Fibroblast of lung (primary cell): ENCODE measurements at regions not wholly inside any gene's neighbourhood (a gene's known extent, or its start where the extent isn't known, plus 50 kb on each side); places are given as distances from the start of the nearest gene placed in this dataset.

Experiments
- DNase-seq, 2 donors: peaks; one replicate each; pipeline versions ENCODE4 v3.0.0 to v3.0.0-alpha.2; 2010; ENCODE audit warnings: low read depth in 2 of 2
- H2AFZ ChIP-seq: 2 replicates; pipeline ENCODE4 v1.5.1; 2012; ENCODE audit warnings: low read length, control low read depth, inconsistent platforms
- H3K27ac ChIP-seq: 2 replicates; pipeline ENCODE4 v1.5.1; 2011; ENCODE audit warnings: low read length, control low read depth; ENCODE audit not compliant: insufficient read depth
- H3K27me3 ChIP-seq: 2 replicates; pipeline ENCODE4 v1.5.1; 2011; ENCODE audit warnings: mild to moderate bottlenecking, low read length; ENCODE audit not compliant: control insufficient read depth, insufficient read depth
- H3K36me3 ChIP-seq: 2 replicates; pipeline ENCODE4 v1.5.1; 2011; ENCODE audit warnings: low read length; ENCODE audit not compliant: control insufficient read depth, insufficient read depth
- H3K4me1 ChIP-seq: 2 replicates; pipeline ENCODE4 v1.5.1; 2011; ENCODE audit warnings: low read length; ENCODE audit not compliant: control insufficient read depth, insufficient read depth; ENCODE audit errors: extremely low read depth
- H3K4me2 ChIP-seq: 2 replicates; pipeline ENCODE4 v1.5.1; 2011; ENCODE audit warnings: low read length, control low read depth; ENCODE audit not compliant: insufficient read depth; ENCODE audit errors: extremely low read depth
- H3K4me3 ChIP-seq, 4 experiments: fragments of 200-600 bp in 1 of 4; sonication (generic) in 1 of 4; replicated peaks in 1 of 4; 2 replicates each; pipeline ENCODE4 v1.5.1; 2011 to 2016; ENCODE audit warnings: low read length in 4 of 4, low read depth in 3 of 4, mild to moderate bottlenecking in 3 of 4, control low read depth in 2 of 4, inconsistent platforms in 1 of 4, mixed read lengths in 1 of 4; ENCODE audit not compliant: insufficient read depth in 1 of 4; ENCODE audit errors: control extremely low read depth in 1 of 4
- H3K79me2 ChIP-seq: 2 replicates; pipeline ENCODE4 v1.5.1; 2012; ENCODE audit warnings: mild to moderate bottlenecking, low read length, inconsistent platforms; ENCODE audit not compliant: control insufficient read depth, insufficient read depth
- H3K9ac ChIP-seq: 2 replicates; pipeline ENCODE4 v1.5.1; 2011; ENCODE audit warnings: mild to moderate bottlenecking, low read length, control low read depth; ENCODE audit not compliant: insufficient read depth
- H3K9me3 ChIP-seq: 2 replicates; pipeline ENCODE4 v1.5.1; 2012; ENCODE audit warnings: low read depth, low read length; ENCODE audit not compliant: control insufficient read depth, insufficient read depth
- H4K20me1 ChIP-seq: 2 replicates; pipeline ENCODE4 v1.5.1; 2011; ENCODE audit warnings: low read length; ENCODE audit not compliant: control insufficient read depth, insufficient read depth; ENCODE audit errors: extremely low read depth
- CTCF ChIP-seq, 2 donors: IDR thresholded peaks in 1 of 2; conservative IDR thresholded peaks in 1 of 2; 1 replicate in 1 of 2; 2 replicates in 1 of 2; pipeline ENCODE4 v1.5.1; 2011 to 2012; ENCODE audit warnings: low read length in 2 of 2, control low read depth in 1 of 2, inconsistent platforms in 1 of 2, low read depth in 1 of 2, mild to moderate bottlenecking in 1 of 2
- EZH2 ChIP-seq: IDR thresholded peaks from 2 replicates; pipeline ENCODE4 v1.5.1; 2012; ENCODE audit warnings: low read length, control low read depth, mild to moderate bottlenecking; ENCODE audit errors: missing control alignments

DNA sequence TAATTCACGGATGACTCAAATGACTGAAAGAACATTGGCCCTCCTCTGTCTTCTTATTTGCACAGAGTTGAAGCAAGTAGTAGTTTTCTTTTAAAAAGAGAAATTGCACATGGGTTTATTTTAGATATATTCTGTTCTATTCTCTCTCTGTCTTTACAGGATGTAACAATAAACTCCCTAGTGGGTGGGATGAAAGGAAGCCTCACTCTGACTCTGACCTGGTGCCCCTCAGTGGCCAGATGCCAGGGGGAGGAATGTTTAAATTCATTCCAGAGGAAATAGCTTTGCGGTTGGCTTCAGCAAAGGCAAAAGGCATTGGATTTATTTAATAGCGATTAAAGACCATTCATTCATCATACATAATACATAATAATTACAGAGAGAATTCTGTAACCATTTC, 156.4 kb upstream of the MTPN start:
- H3K79me2 ChIP-seq: no peaks in the 10 kb centered on the region
- no peak overlapping the region for H3K9ac ChIP-seq
- H3K36me3 ChIP-seq: no peaks in the 10 kb centered on the region
- no peak overlapping the region for H3K27ac ChIP-seq
- no peak overlapping the region for H3K4me2 ChIP-seq
- TF ChIP-seq CTCF (conservative IDR thresholded peaks at IDR 0.05 in 1 of 2, IDR thresholded peaks at IDR 0.05 in 1 of 2; ENCODE audit: low read depth in 1 of 2, low read length in 2 of 2): no peak
- TF ChIP-seq EZH2: no peak
- H3K4me3 ChIP-seq: no peak overlapping the region
- no peaks in the 10 kb centered on the region for H3K9me3 ChIP-seq
- no peaks in the 10 kb centered on the region for H4K20me1 ChIP-seq
- H3K4me1 ChIP-seq: peaks cover 3% of the 10 kb centered on the region
- no peaks in the 10 kb centered on the region for H3K27me3 ChIP-seq
- no peak overlapping the region for H2AFZ ChIP-seq
- DNase-seq: peak; percentile 47 to 62

DNA sequence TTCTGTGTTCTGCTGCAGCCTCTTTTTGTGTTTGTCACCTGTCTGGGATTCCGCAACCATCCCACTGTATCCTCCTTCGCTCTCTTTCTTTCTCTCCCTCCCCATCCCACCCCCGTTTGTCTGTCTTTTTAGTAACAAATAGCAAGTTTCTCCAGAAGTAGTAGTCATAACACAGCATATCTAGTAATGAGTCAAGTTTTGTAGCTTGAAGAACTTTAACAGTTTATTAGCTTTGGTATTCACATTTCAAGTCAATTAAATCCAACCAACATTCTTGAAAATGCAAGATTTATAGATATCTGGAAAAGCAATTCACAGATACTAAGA, 154.1 kb upstream of the MTPN start:
- Histone ChIP-seq H3K4me1 (peaks cover 3% of the 10 kb centered on the region), H3K36me3 (no peaks in the 10 kb centered on the region), H3K9ac (no peak overlapping the region), H3K4me2 (no peak overlapping the region), H3K27me3 (no peaks in the 10 kb centered on the region), H3K9me3 (no peaks in the 10 kb centered on the region), H2AFZ (no peak overlapping the region), H3K27ac (no peak overlapping the region), H3K4me3 (no peak overlapping the region), H4K20me1 (no peaks in the 10 kb centered on the region), H3K79me2 (no peaks in the 10 kb centered on the region)
- TF ChIP-seq EZH2: no peak
- no peak for TF ChIP-seq CTCF (conservative IDR thresholded peaks at IDR 0.05 in 1 of 2, IDR thresholded peaks at IDR 0.05 in 1 of 2; ENCODE audit: low read depth in 1 of 2, low read length in 2 of 2)
- no peak for DNase-seq

DNA sequence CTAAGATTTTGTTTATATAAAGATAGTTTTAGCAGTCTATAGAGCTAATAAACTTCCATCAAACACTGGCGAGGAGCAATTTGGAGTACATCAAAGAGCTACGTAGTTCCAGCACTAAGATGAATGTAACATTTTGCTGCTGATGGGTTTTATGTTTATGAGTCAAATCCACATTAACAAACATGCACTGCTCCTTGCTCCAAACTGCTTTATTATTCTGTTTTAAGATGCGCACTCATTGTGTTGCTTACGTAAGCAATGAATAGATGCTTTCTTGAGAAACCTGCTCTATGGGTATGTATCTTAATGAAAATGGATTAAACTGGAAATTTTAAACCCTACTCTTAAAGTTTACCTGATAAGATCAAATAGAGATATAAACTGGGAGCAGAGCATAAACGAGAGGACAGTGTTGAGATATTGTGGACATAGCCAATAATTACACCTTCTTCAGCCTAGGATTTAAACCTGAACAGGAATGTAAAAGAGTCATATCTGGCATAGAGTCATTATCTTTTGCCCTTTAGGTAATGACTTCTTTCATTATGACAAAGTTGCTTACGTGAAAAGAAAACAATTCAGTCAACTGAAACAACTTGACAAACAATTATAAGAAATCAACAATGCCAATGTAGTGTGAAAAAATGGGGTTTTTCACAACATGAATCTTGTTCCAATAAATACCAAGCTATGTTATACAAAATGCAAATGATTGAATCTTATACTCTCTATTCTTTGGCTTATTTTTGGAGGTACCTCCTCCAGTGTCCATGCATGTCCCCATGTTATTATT, 153.5 kb upstream of the MTPN start:
- H3K27me3 ChIP-seq: no peaks in the 10 kb centered on the region
- H3K4me1 ChIP-seq: peaks cover 3% of the 10 kb centered on the region
- no peaks in the 10 kb centered on the region for H4K20me1 ChIP-seq
- H3K4me2 ChIP-seq: no peak overlapping the region
- H3K4me3 ChIP-seq: no peak overlapping the region
- H2AFZ ChIP-seq: no peak overlapping the region
- no peak overlapping the region for H3K9ac ChIP-seq
- H3K9me3 ChIP-seq: no peaks in the 10 kb centered on the region
- H3K36me3 ChIP-seq: no peaks in the 10 kb centered on the region
- TF ChIP-seq EZH2 (no peak), CTCF (conservative IDR thresholded peaks at IDR 0.05 in 1 of 2, IDR thresholded peaks at IDR 0.05 in 1 of 2; ENCODE audit: low read depth in 1 of 2, low read length in 2 of 2) (no peak)
- no peak overlapping the region for H3K27ac ChIP-seq
- no peak for DNase-seq
- no peaks in the 10 kb centered on the region for H3K79me2 ChIP-seq
